GM12878 (cell line): ENCODE measurements at regions not wholly inside any gene's neighbourhood (a gene's known extent, or its start where the extent isn't known, plus 50 kb on each side); places are given as distances from the start of the nearest gene placed in this dataset.

Source experiments
- ATAC-seq: fragments of 200-7000 bp; cut with Tn5 transposase; 3 replicates; pipeline ENCODE4 v1.9.1; 2020; ENCODE audit warnings: mild to moderate bottlenecking, moderate library complexity
- BruUV-seq: library from RNA; stranded (reverse); fragments of 400-500 nt; replicated peaks from 2 replicates; lab custom pipeline; 2021; lab: Mats Ljungman, UMichigan
- CTCF ChIA-PET: fragments of 300-600 bp; sonication (Branson Sonifier 250); formaldehyde crosslinking; extraction: SDS; loops from one replicate; lab custom pipeline; 2021; ENCODE audit warnings: inconsistent platforms; lab: Yijun Ruan, JAX
- POLR2A ChIA-PET: fragments of 350-600 bp; formaldehyde crosslinking; extraction: SDS; loops from one replicate; lab custom pipeline; 2021; ENCODE audit warnings: inconsistent platforms; lab: Charles Lee
- RAD21 ChIA-PET: fragments of 300-600 bp; sonication (Branson Sonifier 250); formaldehyde crosslinking; loops from one replicate; lab custom pipeline; 2023; ENCODE audit warnings: antibody characterized with exemption; ENCODE audit not compliant: unreplicated experiment; lab: Charles Lee
- SMC1A ChIA-PET: fragments of 300-600 bp; sonication (Branson Sonifier 250); formaldehyde crosslinking; loops from one replicate; lab custom pipeline; 2023; ENCODE audit not compliant: unreplicated experiment, uncharacterized antibody; lab: Charles Lee
- DNase-seq: peaks from one replicate; pipeline ENCODE4 v3.0.0-alpha.2; 2011; ENCODE audit warnings: low read depth, low spot score
- FAIRE-seq: peaks from 3 replicates; lab custom pipeline; 2011; peaks lifted over from hg19 to GRCh38; lab: Jason Lieb, UNC
- H2AFZ ChIP-seq: 2 replicates; pipeline ENCODE4 v1.6.0; 2011; ENCODE audit warnings: low read depth, low read length, control low read depth; ENCODE audit not compliant: control insufficient read depth
- H3K27ac ChIP-seq: 2 replicates; pipeline ENCODE4 v1.5.1; 2011; ENCODE audit warnings: control low read depth; ENCODE audit not compliant: control insufficient read depth, insufficient read depth
- H3K27me3 ChIP-seq, 2 experiments: replicated peaks in 1 of 2; 2 replicates each; pipeline versions ENCODE4 v1.6.0 to v1.6.1; 2011; ENCODE audit warnings: low read length in 1 of 2; ENCODE audit not compliant: control insufficient read depth in 2 of 2, insufficient read depth in 2 of 2
- H3K36me3 ChIP-seq, 2 experiments: 2 replicates each; pipeline ENCODE4 v1.5.1; 2011; ENCODE audit warnings: low read length in 1 of 2; ENCODE audit not compliant: control insufficient read depth in 2 of 2, insufficient read depth in 2 of 2
- H3K4me1 ChIP-seq: 2 replicates; pipeline ENCODE4 v1.6.1; 2011; ENCODE audit warnings: mild to moderate bottlenecking, low read length, moderate library complexity, mixed read lengths; ENCODE audit not compliant: control insufficient read depth, insufficient read depth
- H3K4me2 ChIP-seq: 2 replicates; pipeline ENCODE4 v1.6.0; 2011; ENCODE audit warnings: control low read depth; ENCODE audit not compliant: control insufficient read depth, insufficient read depth
- H3K4me3 ChIP-seq: fragments of 200-600 bp; sonication (generic); 2 replicates; pipeline ENCODE4 v1.5.1; 2016
- H3K79me2 ChIP-seq: 2 replicates; pipeline ENCODE4 v1.6.0; 2011; ENCODE audit warnings: low read length; ENCODE audit not compliant: control insufficient read depth, insufficient read depth
- H3K9ac ChIP-seq: 2 replicates; pipeline ENCODE4 v1.8.0; 2011; ENCODE audit warnings: low read length, control low read depth, mixed read lengths; ENCODE audit not compliant: control insufficient read depth, insufficient read depth
- H3K9me3 ChIP-seq: replicated peaks from 3 replicates; pipeline ENCODE4 v1.5.1; 2011; ENCODE audit warnings: mild to moderate bottlenecking, low read length; ENCODE audit not compliant: control insufficient read depth, insufficient read depth
- H4K20me1 ChIP-seq: 2 replicates; pipeline ENCODE4 v1.6.0; 2011; ENCODE audit not compliant: control insufficient read depth, insufficient read depth
- ATF7 ChIP-seq: fragments of 450-650 bp; IDR thresholded peaks from 2 replicates; pipeline ENCODE4 v1.6.1; 2016; ENCODE audit warnings: low read depth, mild to moderate bottlenecking
- CREB1 ChIP-seq: IDR thresholded peaks from 2 replicates; pipeline ENCODE4 v1.6.1; 2012; ENCODE audit warnings: low read depth, mild to moderate bottlenecking, inconsistent platforms
- EED ChIP-seq: sonication (generic); IDR thresholded peaks from 2 replicates; pipeline ENCODE4 v1.6.1; 2016; ENCODE audit warnings: antibody characterized with exemption, low read depth
- FOXK2 ChIP-seq: fragments of 450-650 bp; IDR thresholded peaks from 2 replicates; pipeline ENCODE4 v1.6.1; 2017; ENCODE audit warnings: mild to moderate bottlenecking, moderate library complexity
- GABPA ChIP-seq: IDR thresholded peaks from 2 replicates; pipeline ENCODE4 v1.6.1; 2014; ENCODE audit warnings: antibody characterized with exemption, low read depth, mild to moderate bottlenecking, inconsistent platforms
- NFYA ChIP-seq: IDR thresholded peaks from 2 replicates; pipeline ENCODE4 v1.6.1; 2011; ENCODE audit warnings: low read depth, mild to moderate bottlenecking, low read length, improper control_type of control experiment, borderline replicate concordance
- PAX5 ChIP-seq: IDR thresholded peaks from 2 replicates; pipeline ENCODE4 v1.6.1; 2011; ENCODE audit warnings: low read depth, low read length, borderline replicate concordance
- PAX8 ChIP-seq: fragments of 450-650 bp; IDR thresholded peaks from 2 replicates; pipeline ENCODE4 v1.6.1; 2017; ENCODE audit warnings: mild to moderate bottlenecking, moderate library complexity
- RUNX3 ChIP-seq: IDR thresholded peaks from 2 replicates; pipeline ENCODE4 v1.6.1; 2012; ENCODE audit warnings: low read length, inconsistent platforms
- SIX5 ChIP-seq: IDR thresholded peaks from 2 replicates; pipeline ENCODE4 v1.6.1; 2011; ENCODE audit warnings: mild to moderate bottlenecking, low read depth, low read length, moderate library complexity; ENCODE audit not compliant: severe bottlenecking
- SMC3 ChIP-seq: IDR thresholded peaks from 2 replicates; pipeline ENCODE4 v1.6.1; 2011; ENCODE audit warnings: low read length, improper control_type of control experiment, borderline replicate concordance
- STAT1 ChIP-seq: fragments of 450-650 bp; conservative IDR thresholded peaks from 2 replicates; pipeline ENCODE4 v1.6.1; 2014; ENCODE audit warnings: antibody characterized with exemption, mild to moderate bottlenecking
- SUPT20H ChIP-seq: IDR thresholded peaks from 2 replicates; pipeline ENCODE4 v1.6.1; 2011; ENCODE audit warnings: low read depth, mild to moderate bottlenecking, low read length, moderate library complexity, borderline replicate concordance; ENCODE audit not compliant: control insufficient read depth
- ZBED1 ChIP-seq: IDR thresholded peaks from 2 replicates; pipeline ENCODE4 v1.6.1; 2016; ENCODE audit warnings: borderline replicate concordance
- WGBS: methylation state at CpG from one replicate; pipeline ENCODE4 v1.1.6; 2016; ENCODE audit warnings: low lambda C conversion rate; ENCODE audit not compliant: insufficient replicate concordance, insufficient coverage; ENCODE audit errors: missing lambda C conversion rate; 5-methylcytosine and 5-hydroxymethylcytosine counted together
- in situ Hi-C: fragments of 300-500 bp; cut with MboI; formaldehyde crosslinking; loops from 9 replicates; pipeline ENCODE4 v1.14.3; 2018; ENCODE audit warnings: mixed read lengths
- intact Hi-C: fragments of 100-400 bp; cut with micrococcal nuclease; formaldehyde crosslinking; loops from one replicate; pipeline ENCODE4 v1.14.2; 2022; ENCODE audit not compliant: unreplicated experiment
- TF ChIP-seq, protein P1 (sequence below): fragments of 450-650 bp; IDR thresholded peaks from 2 replicates; pipeline ENCODE4 v1.6.1; 2016; ENCODE audit warnings: mild to moderate bottlenecking

GRCh38 chr14:34238610-34239009 is 223.4 kb downstream of the SPTSSA start:
- WGBS, result 50% methylated on average over 6 of the region's 6 CpGs
- Histone ChIP-seq H3K9me3 (no peaks in the 10 kb centered on the region), H3K4me2 (no peak overlapping the region), H3K27ac (no peak overlapping the region), H3K4me3 (no peak overlapping the region), H2AFZ (no peak overlapping the region), H3K9ac (no peak overlapping the region), H3K36me3 (no peaks in the 10 kb centered on the region), H4K20me1 (no peaks in the 10 kb centered on the region), H3K79me2 (no peaks in the 10 kb centered on the region), H3K27me3 (no peaks in the 10 kb centered on the region; a peak in 1 of 4 replicates), H3K4me1 (no peaks in the 10 kb centered on the region)
- intact Hi-C loops (no loop called here), in situ Hi-C loops (no loop called here)
- ChIA-PET RAD21 (interaction anchor here (1.0 to 2.0 kb wide), 3 partner anchors 9 to 395 kb away, joined by 3 to 5 read pairs (median 3); no protein-coding TSS in a partner anchor), SMC1A (no interaction called here), CTCF (interaction anchor here (1.2 kb wide), 1 partner anchor 10 kb away, joined by 5 read pairs; no protein-coding TSS in a partner anchor), POLR2A (no interaction called here)
- ATAC-seq (no peak), FAIRE-seq (no peak), DNase-seq (no peak)
- TF ChIP-seq NFYA (no peak), SMC3 (no peak)
- no TSS peak for BruUV-seq

DNA sequence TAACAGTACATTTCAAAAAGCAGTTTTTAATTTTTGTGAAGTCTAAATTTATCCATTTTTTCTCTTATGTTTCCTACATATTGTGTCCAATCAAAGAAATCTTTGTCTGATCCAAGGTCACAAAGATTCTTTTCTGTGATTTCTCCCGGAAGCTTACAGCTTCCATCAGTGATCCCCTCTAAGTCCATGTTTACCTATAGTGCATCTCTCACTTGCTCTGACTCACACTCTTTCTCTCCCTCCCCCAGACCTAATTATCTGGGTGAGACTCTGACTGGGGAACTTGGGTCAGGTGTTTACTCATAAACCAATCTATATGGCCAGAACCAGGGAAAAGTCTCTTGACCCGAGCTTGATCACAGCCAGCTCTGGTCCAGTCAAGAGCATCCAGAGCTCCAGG is 224.4 kb downstream of the SPTSSA start:
- no peaks in the 10 kb centered on the region for H3K36me3 ChIP-seq
- TF ChIP-seq STAT1 (no peak), CREB1 (no peak), ATF7 (no peak), RUNX3 (no peak), SIX5 (no peak), FOXK2 (no peak), EED (no peak), ZBED1 (no peak), PAX8 (no peak), GABPA (no peak), SUPT20H (no peak), PAX5 (no peak)
- TF ChIP-seq, protein P1, sequence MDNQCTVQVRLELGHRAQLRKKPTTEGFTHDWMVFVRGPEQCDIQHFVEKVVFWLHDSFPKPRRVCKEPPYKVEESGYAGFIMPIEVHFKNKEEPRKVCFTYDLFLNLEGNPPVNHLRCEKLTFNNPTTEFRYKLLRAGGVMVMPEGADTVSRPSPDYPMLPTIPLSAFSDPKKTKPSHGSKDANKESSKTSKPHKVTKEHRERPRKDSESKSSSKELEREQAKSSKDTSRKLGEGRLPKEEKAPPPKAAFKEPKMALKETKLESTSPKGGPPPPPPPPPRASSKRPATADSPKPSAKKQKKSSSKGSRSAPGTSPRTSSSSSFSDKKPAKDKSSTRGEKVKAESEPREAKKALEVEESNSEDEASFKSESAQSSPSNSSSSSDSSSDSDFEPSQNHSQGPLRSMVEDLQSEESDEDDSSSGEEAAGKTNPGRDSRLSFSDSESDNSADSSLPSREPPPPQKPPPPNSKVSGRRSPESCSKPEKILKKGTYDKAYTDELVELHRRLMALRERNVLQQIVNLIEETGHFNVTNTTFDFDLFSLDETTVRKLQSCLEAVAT, result no peak
- TF ChIP-seq, all 136 proteins: peak for 0
- intact Hi-C loops, result no loop called here
- ATAC-seq, result no peak
- POLR2A ChIA-PET, result no interaction called here
- CTCF ChIA-PET, result no interaction called here
- DNase-seq, result no peak
- no peak overlapping the region for H3K4me2 ChIP-seq
- RAD21 ChIA-PET, result interaction anchor here (1.0 to 2.0 kb wide), 3 partner anchors 10 to 394 kb away, joined by 3 to 5 read pairs (median 3); no protein-coding TSS in a partner anchor
- no peak overlapping the region for H3K9ac ChIP-seq
- no peaks in the 10 kb centered on the region for H3K4me1 ChIP-seq
- no peaks in the 10 kb centered on the region for H4K20me1 ChIP-seq
- no peaks in the 10 kb centered on the region for H3K9me3 ChIP-seq
- H3K79me2 ChIP-seq, result no peaks in the 10 kb centered on the region
- no TSS peak for BruUV-seq
- H3K27ac ChIP-seq, result no peak overlapping the region
- no peak for FAIRE-seq
- no peak overlapping the region for H3K4me3 ChIP-seq
- no peaks in the 10 kb centered on the region; a peak in 1 of 4 replicates for H3K27me3 ChIP-seq
- SMC1A ChIA-PET, result interaction anchor here (3.4 kb wide), 1 partner anchor 16 kb away, joined by 11 read pairs; no protein-coding TSS in a partner anchor
- 40% methylated on average over 2 of the region's 2 CpGs for WGBS
- H2AFZ ChIP-seq, result no peak overlapping the region
- in situ Hi-C loops, result no loop called here
